IMR-90 (cell line): ENCODE measurements at regions not wholly inside any gene's neighbourhood (a gene's known extent, or its start where the extent isn't known, plus 50 kb on each side); places are given as distances from the start of the nearest gene placed in this dataset.
A peak's percentile ranks its signal among the peaks of the same experiment; 100 is the strongest.

Experiments
- ATAC-seq: fragments of 200-7000 bp; cut with Tn5 transposase; 2 replicates; pipeline ENCODE4 v1.9.1; 2020; ENCODE audit warnings: low read depth, mild to moderate bottlenecking, moderate library complexity
- BruUV-seq: library from RNA; stranded (reverse); fragments of 400-500 nt; replicated peaks from 2 replicates; lab custom pipeline; 2021; lab: Mats Ljungman, UMichigan
- CTCF ChIA-PET: fragments of 300-600 bp; formaldehyde crosslinking; extraction: SDS; loops from one replicate; lab custom pipeline; 2021; ENCODE audit warnings: antibody characterized with exemption; lab: Yijun Ruan, JAX
- POLR2A ChIA-PET: fragments of 300-600 bp; sonication (Branson Sonifier 250); formaldehyde crosslinking; loops from one replicate; lab custom pipeline; 2022; ENCODE audit warnings: antibody characterized with exemption; ENCODE audit not compliant: unreplicated experiment; lab: Charles Lee
- DNase-seq: peaks from one replicate; pipeline ENCODE4 v3.0.0; 2013
- H2AFZ ChIP-seq: replicated peaks from 2 replicates; pipeline ENCODE3; 2013; ENCODE audit warnings: low read length, mild to moderate bottlenecking; ENCODE audit not compliant: poor library complexity
- H2AK5ac ChIP-seq: 2 replicates; pipeline ENCODE4 v1.6.1; 2013; ENCODE audit warnings: low read depth, low read length, inconsistent platforms
- H2AK9ac ChIP-seq: replicated peaks from 2 replicates; pipeline ENCODE3; 2013; ENCODE audit warnings: mild to moderate bottlenecking, low read depth, low read length, moderate library complexity; ENCODE audit not compliant: poor library complexity
- H2BK120ac ChIP-seq: 2 replicates; pipeline ENCODE4 v1.6.1; 2013; ENCODE audit warnings: low read depth, low read length, inconsistent platforms
- H2BK15ac ChIP-seq: 3 replicates; pipeline ENCODE4 v1.6.1; 2013; ENCODE audit warnings: low read depth, low read length, inconsistent platforms
- H2BK20ac ChIP-seq: 2 replicates; pipeline ENCODE4 v1.6.1; 2013; ENCODE audit warnings: low read depth, mild to moderate bottlenecking, inconsistent platforms, low read length, moderate library complexity
- H2BK5ac ChIP-seq: 2 replicates; pipeline ENCODE4 v1.6.1; 2013; ENCODE audit warnings: mild to moderate bottlenecking, low read depth, low read length, inconsistent platforms; ENCODE audit not compliant: poor library complexity, severe bottlenecking
- H3K14ac ChIP-seq: replicated peaks from 2 replicates; pipeline ENCODE4 v1.6.1; 2013; ENCODE audit warnings: low read depth, low read length, inconsistent platforms
- H3K18ac ChIP-seq: 2 replicates; pipeline ENCODE4 v1.6.1; 2013; ENCODE audit warnings: low read depth, low read length, control low read depth
- H3K23ac ChIP-seq: 2 replicates; pipeline ENCODE4 v1.6.1; 2013; ENCODE audit warnings: low read depth, low read length, inconsistent platforms
- H3K27ac ChIP-seq: 2 replicates; pipeline ENCODE4 v1.5.1; 2013; ENCODE audit warnings: mild to moderate bottlenecking, control low read depth, low read length; ENCODE audit not compliant: insufficient read depth
- H3K27me3 ChIP-seq: 2 replicates; pipeline ENCODE4 v1.6.1; 2013; ENCODE audit warnings: low read length; ENCODE audit not compliant: control insufficient read depth, insufficient read depth
- H3K36me3 ChIP-seq: 2 replicates; pipeline ENCODE4 v1.6.1; 2013; ENCODE audit warnings: low read length, mixed read lengths; ENCODE audit not compliant: control insufficient read depth, insufficient read depth
- H3K4ac ChIP-seq: 2 replicates; pipeline ENCODE4 v1.6.1; 2013; ENCODE audit warnings: low read depth, low read length, inconsistent platforms
- H3K4me1 ChIP-seq: 2 replicates; pipeline ENCODE4 v1.6.1; 2013; ENCODE audit warnings: low read length, mixed read lengths; ENCODE audit not compliant: control insufficient read depth, insufficient read depth
- H3K4me2 ChIP-seq: 2 replicates; pipeline ENCODE4 v1.6.1; 2013; ENCODE audit warnings: low read depth, mild to moderate bottlenecking, control low read depth, low read length, moderate library complexity
- H3K4me3 ChIP-seq: 2 replicates; pipeline ENCODE4 v1.5.1; 2013; ENCODE audit warnings: low read depth, mild to moderate bottlenecking, control low read depth, low read length, moderate library complexity; ENCODE audit not compliant: insufficient read depth
- H3K56ac ChIP-seq: 2 replicates; pipeline ENCODE4 v1.6.1; 2013; ENCODE audit warnings: low read length, inconsistent platforms; ENCODE audit not compliant: insufficient read depth; ENCODE audit errors: extremely low read depth
- H3K79me1 ChIP-seq, 2 experiments: 2 replicates each; pipeline ENCODE4 v1.6.1; 2013; ENCODE audit warnings: low read length in 2 of 2, inconsistent platforms in 1 of 2, low read depth in 1 of 2
- H3K9ac ChIP-seq: 2 replicates; pipeline ENCODE4 v1.6.1; 2013; ENCODE audit warnings: low read depth, low read length, control low read depth
- H3K9me1 ChIP-seq: 2 replicates; pipeline ENCODE4 v1.6.1; 2013; ENCODE audit warnings: low read length, inconsistent platforms; ENCODE audit not compliant: insufficient read depth
- H3K9me3 ChIP-seq: 2 replicates; pipeline ENCODE4 v1.6.1; 2013; ENCODE audit warnings: low read length; ENCODE audit not compliant: control insufficient read depth, insufficient read depth
- H4K20me1 ChIP-seq: 2 replicates; pipeline ENCODE4 v1.6.1; 2013; ENCODE audit warnings: low read length, inconsistent platforms; ENCODE audit not compliant: insufficient read depth
- H4K5ac ChIP-seq: 2 replicates; pipeline ENCODE4 v1.6.1; 2013; ENCODE audit warnings: mild to moderate bottlenecking, low read depth, low read length, control low read depth
- H4K8ac ChIP-seq, 2 experiments: 2 replicates each; pipeline ENCODE4 v1.6.1; 2013; ENCODE audit warnings: low read depth in 2 of 2, low read length in 2 of 2, control low read depth in 1 of 2, inconsistent platforms in 1 of 2
- H4K91ac ChIP-seq: 2 replicates; pipeline ENCODE4 v1.6.1; 2013; ENCODE audit warnings: low read depth, low read length, inconsistent platforms; ENCODE audit not compliant: insufficient read depth
- BHLHE40 ChIP-seq: fragments of 150-350 bp; IDR thresholded peaks from 2 replicates; pipeline ENCODE4 v1.6.1; 2016; ENCODE audit warnings: mild to moderate bottlenecking, low read depth, low read length
- MAFK ChIP-seq: IDR thresholded peaks from 2 replicates; pipeline ENCODE4 v1.6.1; 2012; ENCODE audit warnings: low read depth, low read length, improper control_type of control experiment
- MXI1 ChIP-seq: IDR thresholded peaks from 2 replicates; pipeline ENCODE4 v1.6.1; 2012; ENCODE audit warnings: low read depth, mild to moderate bottlenecking, low read length, moderate library complexity, borderline replicate concordance
- RCOR1 ChIP-seq: IDR thresholded peaks from 2 replicates; pipeline ENCODE4 v1.6.1; 2012; ENCODE audit warnings: mild to moderate bottlenecking, low read length, improper control_type of control experiment; ENCODE audit not compliant: insufficient replicate concordance
- RFX5 ChIP-seq: IDR thresholded peaks from 2 replicates; pipeline ENCODE4 v1.8.0; 2012; ENCODE audit warnings: low read depth, mild to moderate bottlenecking, low read length, moderate library complexity
- dilution Hi-C: fragments of 300-500 bp; cut with HindIII; formaldehyde crosslinking; loops from one replicate; pipeline ENCODE4 v1.14.3; 2018; ENCODE audit warnings: low sequenced_read_pairs; ENCODE audit not compliant: unreplicated experiment
- in situ Hi-C: fragments of 300-500 bp; cut with MboI; formaldehyde crosslinking; loops from 3 replicates; pipeline ENCODE4 v1.14.3; 2019; ENCODE audit warnings: low sequenced_read_pairs, inconsistent platforms, mixed read lengths
- intact Hi-C: fragments of 100-400 bp; cut with micrococcal nuclease; formaldehyde crosslinking; loops from 2 replicates; pipeline ENCODE4 v1.10.0; 2022

DNA sequence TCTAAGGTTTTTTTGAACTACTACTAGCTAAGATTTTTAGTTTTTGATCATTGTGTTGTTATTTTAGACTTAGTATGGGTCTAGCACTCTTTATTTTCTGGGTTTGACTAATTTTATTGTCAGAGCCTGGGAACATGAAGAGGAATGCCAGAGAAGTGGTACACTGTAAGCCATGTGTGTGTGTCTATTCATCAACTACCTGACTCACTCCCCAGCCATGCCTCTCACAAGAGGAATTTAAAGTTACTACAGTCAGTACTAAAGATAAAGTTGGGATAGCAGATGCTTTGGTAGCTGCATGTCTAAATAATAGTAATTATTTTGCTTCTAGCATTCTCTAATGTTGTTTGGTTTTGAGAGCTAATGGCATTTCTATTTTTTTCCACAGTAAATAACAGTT lies 264.8 kb downstream of the CSNK1G3 start:
- H3K18ac ChIP-seq = no peak overlapping the region
- no peak overlapping the region for H4K8ac ChIP-seq
- no peaks in the 10 kb centered on the region for H3K27me3 ChIP-seq
- H3K27ac ChIP-seq = no peak overlapping the region
- H4K91ac ChIP-seq = no peak overlapping the region
- no peak overlapping the region for H2AFZ ChIP-seq
- no peak overlapping the region; the same call in 1 of the 2 replicates for H2BK120ac ChIP-seq
- CTCF ChIA-PET = interaction anchor here (1.3 kb wide), 1 partner anchor 9 kb away, joined by 3 read pairs; no protein-coding TSS in a partner anchor
- in situ Hi-C loops = no loop called here
- H2BK20ac ChIP-seq = no peak overlapping the region
- dilution Hi-C loops = no loop called here
- intact Hi-C loops = no loop called here
- no peak overlapping the region for H3K23ac ChIP-seq
- POLR2A ChIA-PET = no interaction called here
- H3K9me1 ChIP-seq = no peaks in the 10 kb centered on the region
- no peaks in the 10 kb centered on the region for H3K36me3 ChIP-seq
- H2AK9ac ChIP-seq = no peak overlapping the region
- H3K56ac ChIP-seq = no peak overlapping the region
- H3K9ac ChIP-seq = no peak overlapping the region
- no peak overlapping the region for H2BK5ac ChIP-seq
- no peak overlapping the region for H2BK15ac ChIP-seq
- no TSS peak for BruUV-seq
- H3K4ac ChIP-seq = no peak overlapping the region
- no peaks in the 10 kb centered on the region for H3K79me1 ChIP-seq
- no peaks in the 10 kb centered on the region for H4K20me1 ChIP-seq
- DNase-seq = peak; percentile 88
- H3K4me1 ChIP-seq = no peaks in the 10 kb centered on the region
- H3K9me3 ChIP-seq = peaks cover 3% of the 10 kb centered on the region
- H2AK5ac ChIP-seq = no peak overlapping the region
- H3K4me2 ChIP-seq = no peak overlapping the region
- ATAC-seq = peak; percentile 92
- no peak overlapping the region for H4K5ac ChIP-seq
- no peak overlapping the region for H3K14ac ChIP-seq
- TF ChIP-seq RFX5 (no peak), MXI1 (no peak), MAFK (no peak), RCOR1 (no peak), BHLHE40 (no peak)
- H3K4me3 ChIP-seq = no peak overlapping the region
